Gastrocnemius medialis (tissue), 4 donors: ENCODE measurements at regions not wholly inside any gene's neighbourhood (a gene's known extent, or its start where the extent isn't known, plus 50 kb on each side); places are given as distances from the start of the nearest gene placed in this dataset.

Experiments
- POLR2A ChIP-seq, 2 donors: fragments of 450-650 bp; IDR thresholded peaks; one replicate each; pipeline ENCODE4 v1.6.1; 2017; ENCODE audit warnings: antibody characterized with exemption in 2 of 2, mild to moderate bottlenecking in 2 of 2, moderate library complexity in 2 of 2
- TF ChIP-seq, protein P1 (sequence below), 5 experiments: fragments of 450-650 bp in 3 of 5; fragments of 200-600 bp in 2 of 5; sonication (generic) in 2 of 5; IDR thresholded peaks in 4 of 5; conservative IDR thresholded peaks in 1 of 5; 1 replicate in 4 of 5; 2 replicates in 1 of 5; pipeline ENCODE4 v1.5.1; 2016 to 2019; ENCODE audit warnings: antibody characterized with exemption in 5 of 5, mild to moderate bottlenecking in 3 of 5, moderate library complexity in 3 of 5

GRCh38 chr10:119996944-119997343 lies 104.4 kb downstream of the SEC23IP start:
- TF ChIP-seq, protein P1, sequence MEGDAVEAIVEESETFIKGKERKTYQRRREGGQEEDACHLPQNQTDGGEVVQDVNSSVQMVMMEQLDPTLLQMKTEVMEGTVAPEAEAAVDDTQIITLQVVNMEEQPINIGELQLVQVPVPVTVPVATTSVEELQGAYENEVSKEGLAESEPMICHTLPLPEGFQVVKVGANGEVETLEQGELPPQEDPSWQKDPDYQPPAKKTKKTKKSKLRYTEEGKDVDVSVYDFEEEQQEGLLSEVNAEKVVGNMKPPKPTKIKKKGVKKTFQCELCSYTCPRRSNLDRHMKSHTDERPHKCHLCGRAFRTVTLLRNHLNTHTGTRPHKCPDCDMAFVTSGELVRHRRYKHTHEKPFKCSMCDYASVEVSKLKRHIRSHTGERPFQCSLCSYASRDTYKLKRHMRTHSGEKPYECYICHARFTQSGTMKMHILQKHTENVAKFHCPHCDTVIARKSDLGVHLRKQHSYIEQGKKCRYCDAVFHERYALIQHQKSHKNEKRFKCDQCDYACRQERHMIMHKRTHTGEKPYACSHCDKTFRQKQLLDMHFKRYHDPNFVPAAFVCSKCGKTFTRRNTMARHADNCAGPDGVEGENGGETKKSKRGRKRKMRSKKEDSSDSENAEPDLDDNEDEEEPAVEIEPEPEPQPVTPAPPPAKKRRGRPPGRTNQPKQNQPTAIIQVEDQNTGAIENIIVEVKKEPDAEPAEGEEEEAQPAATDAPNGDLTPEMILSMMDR (IDR thresholded peaks at IDR 0.05 in 4 of 5, conservative IDR thresholded peaks at IDR 0.05 in 1 of 5): no peak
- no peak for TF ChIP-seq POLR2A (IDR thresholded peaks at IDR 0.05)
